ENCODE measurements at regions not wholly inside any gene's neighbourhood (a gene's known extent, or its start where the extent isn't known, plus 50 kb on each side); places are given as distances from the start of the nearest gene placed in this dataset. TPM values are rescaled to one million over a fixed set of nuclear protein-coding genes. Genes with fewer than 3 reads are reported as not detected.

DNA sequence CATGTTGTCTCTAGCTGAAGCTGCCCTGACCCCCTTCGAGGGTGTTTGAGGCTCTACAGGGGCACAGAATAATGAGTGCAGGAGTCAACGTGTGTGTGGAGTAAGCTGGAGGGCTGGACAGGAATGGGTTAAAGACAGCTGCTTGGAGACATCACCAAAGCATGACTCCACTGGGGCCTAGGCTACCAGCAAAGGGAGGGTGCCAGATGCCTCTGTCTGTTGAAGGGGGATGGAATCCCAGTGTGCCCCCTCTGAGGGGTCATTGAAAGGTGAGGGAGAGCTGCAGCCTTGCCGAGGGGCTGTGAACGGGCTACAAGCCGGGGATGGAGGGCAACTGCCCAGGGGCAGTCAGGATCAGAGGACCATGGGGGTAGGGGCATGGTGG, 51.7 kb upstream of the PODXL start:
- Histone ChIP-seq H3K27me3 (ENCODE audit: insufficient read depth, low read length) (no peaks in the 10 kb centered on the region), H3K4me3 (ENCODE audit: insufficient read depth, low read length) (no peak overlapping the region), H2AFZ (ENCODE audit: low read length) (no peak overlapping the region), H3K36me3 (ENCODE audit: insufficient read depth, low read length) (no peaks in the 10 kb centered on the region), H3K4me2 (ENCODE audit: insufficient read depth, low read length) (no peak overlapping the region), H4K20me1 (ENCODE audit: insufficient read depth, low read length) (no peaks in the 10 kb centered on the region), H3K79me2 (ENCODE audit: insufficient read depth, low read length) (no peaks in the 10 kb centered on the region), H3K9me3 (ENCODE audit: low read depth, low read length) (no peaks in the 10 kb centered on the region), H3K4me1 (ENCODE audit: insufficient read depth, low read length) (peaks cover 21% of the 10 kb centered on the region), H3K27ac (ENCODE audit: low read depth, low read length) (no peak overlapping the region)
- DNase-seq (ENCODE audit: insufficient read length, low spot score, missing footprints), result no peak
- TF ChIP-seq, protein P1, sequence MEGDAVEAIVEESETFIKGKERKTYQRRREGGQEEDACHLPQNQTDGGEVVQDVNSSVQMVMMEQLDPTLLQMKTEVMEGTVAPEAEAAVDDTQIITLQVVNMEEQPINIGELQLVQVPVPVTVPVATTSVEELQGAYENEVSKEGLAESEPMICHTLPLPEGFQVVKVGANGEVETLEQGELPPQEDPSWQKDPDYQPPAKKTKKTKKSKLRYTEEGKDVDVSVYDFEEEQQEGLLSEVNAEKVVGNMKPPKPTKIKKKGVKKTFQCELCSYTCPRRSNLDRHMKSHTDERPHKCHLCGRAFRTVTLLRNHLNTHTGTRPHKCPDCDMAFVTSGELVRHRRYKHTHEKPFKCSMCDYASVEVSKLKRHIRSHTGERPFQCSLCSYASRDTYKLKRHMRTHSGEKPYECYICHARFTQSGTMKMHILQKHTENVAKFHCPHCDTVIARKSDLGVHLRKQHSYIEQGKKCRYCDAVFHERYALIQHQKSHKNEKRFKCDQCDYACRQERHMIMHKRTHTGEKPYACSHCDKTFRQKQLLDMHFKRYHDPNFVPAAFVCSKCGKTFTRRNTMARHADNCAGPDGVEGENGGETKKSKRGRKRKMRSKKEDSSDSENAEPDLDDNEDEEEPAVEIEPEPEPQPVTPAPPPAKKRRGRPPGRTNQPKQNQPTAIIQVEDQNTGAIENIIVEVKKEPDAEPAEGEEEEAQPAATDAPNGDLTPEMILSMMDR (IDR thresholded peaks at IDR 0.05; ENCODE audit: extremely low read depth, low read depth, low read length), result no peak

GRCh38 chr7:131607291-131608115, 51.1 kb upstream of the PODXL start:
- no peaks in the 10 kb centered on the region for H3K27me3 ChIP-seq (ENCODE audit: insufficient read depth, low read length)
- no peak overlapping the region for H3K4me3 ChIP-seq (ENCODE audit: insufficient read depth, low read length)
- TF ChIP-seq, protein P1 (IDR thresholded peaks at IDR 0.05; ENCODE audit: extremely low read depth, low read depth, low read length), result no peak
- H3K4me2 ChIP-seq (ENCODE audit: insufficient read depth, low read length), result no peak overlapping the region
- no peak for DNase-seq (ENCODE audit: insufficient read length, low spot score, missing footprints)
- H3K27ac ChIP-seq (ENCODE audit: low read depth, low read length), result no peak overlapping the region
- no peaks in the 10 kb centered on the region for H4K20me1 ChIP-seq (ENCODE audit: insufficient read depth, low read length)
- no peaks in the 10 kb centered on the region for H3K79me2 ChIP-seq (ENCODE audit: insufficient read depth, low read length)
- no peak overlapping the region for H2AFZ ChIP-seq (ENCODE audit: low read length)
- no peaks in the 10 kb centered on the region for H3K36me3 ChIP-seq (ENCODE audit: insufficient read depth, low read length)
- H3K4me1 ChIP-seq (ENCODE audit: insufficient read depth, low read length), result peaks cover 27% of the 10 kb centered on the region
- no peaks in the 10 kb centered on the region for H3K9me3 ChIP-seq (ENCODE audit: low read depth, low read length)

DNA sequence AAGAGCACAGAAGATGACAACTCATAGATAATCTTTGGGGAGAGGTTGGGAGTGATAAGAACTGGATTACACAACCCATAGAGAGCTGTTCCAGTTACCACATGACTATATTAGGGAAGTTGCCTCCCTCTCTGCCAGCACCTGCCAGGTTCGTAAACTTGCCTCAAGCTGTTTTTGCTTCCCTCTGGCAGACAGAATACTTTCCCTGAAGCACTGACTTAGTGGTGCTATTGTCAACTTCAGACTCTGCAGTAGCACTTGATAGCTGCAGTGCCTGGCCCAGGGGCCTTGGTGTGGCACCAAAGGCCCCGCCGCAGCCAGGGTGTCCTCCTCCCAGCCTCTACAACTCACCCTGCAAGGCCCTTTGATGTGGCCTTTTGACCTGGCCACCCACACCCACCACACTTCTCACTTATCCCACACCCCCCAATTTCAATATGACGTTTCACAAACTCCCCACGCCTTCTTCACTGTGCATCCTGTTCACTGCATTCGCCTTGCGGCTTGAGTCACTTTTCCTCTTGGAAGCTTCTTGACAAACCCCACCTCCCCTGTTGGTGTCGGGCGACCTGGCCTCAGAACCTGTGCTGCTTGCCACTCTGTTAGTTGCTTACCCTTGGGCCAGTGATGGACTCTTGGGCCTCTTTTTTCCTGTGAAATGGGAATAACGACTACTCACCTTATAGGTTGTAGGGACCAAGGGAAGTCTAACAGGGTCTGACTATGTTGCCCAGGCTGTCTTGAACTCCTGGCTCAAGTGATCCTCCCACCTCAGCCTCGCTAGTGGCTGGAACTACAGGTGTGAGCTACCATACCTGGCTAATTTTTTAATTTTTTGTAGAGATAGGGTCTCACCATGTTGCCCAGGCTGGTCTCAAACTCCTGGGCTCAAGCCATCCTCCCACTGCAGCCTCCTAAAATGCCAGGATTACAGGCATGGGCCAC, 50.2 kb upstream of the PODXL start:
- H3K36me3 ChIP-seq (ENCODE audit: insufficient read depth, low read length), result no peaks in the 10 kb centered on the region
- TF ChIP-seq, protein P1 (IDR thresholded peaks at IDR 0.05; ENCODE audit: extremely low read depth, low read depth, low read length), result no peak
- no peak overlapping the region for H3K4me2 ChIP-seq (ENCODE audit: insufficient read depth, low read length)
- H3K9me3 ChIP-seq (ENCODE audit: low read depth, low read length), result no peaks in the 10 kb centered on the region
- H3K4me1 ChIP-seq (ENCODE audit: insufficient read depth, low read length), result peaks cover 30% of the 10 kb centered on the region
- no peak for DNase-seq (ENCODE audit: insufficient read length, low spot score, missing footprints)
- no peak overlapping the region for H2AFZ ChIP-seq (ENCODE audit: low read length)
- H3K79me2 ChIP-seq (ENCODE audit: insufficient read depth, low read length), result no peaks in the 10 kb centered on the region
- no peak overlapping the region for H3K27ac ChIP-seq (ENCODE audit: low read depth, low read length)
- H3K27me3 ChIP-seq (ENCODE audit: insufficient read depth, low read length), result no peaks in the 10 kb centered on the region
- no peaks in the 10 kb centered on the region for H4K20me1 ChIP-seq (ENCODE audit: insufficient read depth, low read length)
- H3K4me3 ChIP-seq (ENCODE audit: insufficient read depth, low read length), result no peak overlapping the region

Small RNAs in the stretch of these regions (small RNA-seq; reads per million reads assigned to genes)
- gene AC009518.3, result not detected

Data from osteoblast (primary cell).